ENCODE measurements at regions not wholly inside any gene's neighbourhood (a gene's known extent, or its start where the extent isn't known, plus 50 kb on each side); places are given as distances from the start of the nearest gene placed in this dataset.

GRCh38 chr7:91661727-91662126 is 218.8 kb downstream of the MTERF1 start:
- CTCF ChIA-PET: no interaction called here
- TF ChIP-seq ZNF274 (IDR thresholded peaks at IDR 0.05; ENCODE audit: low read depth, low read length): no peak
- no peak for TF ChIP-seq ZFX (IDR thresholded peaks at IDR 0.05)
- TF ChIP-seq ELF1 (IDR thresholded peaks at IDR 0.05; ENCODE audit: borderline replicate concordance, low read depth): no peak
- no peak for TF ChIP-seq POLR2AphosphoS5 (IDR thresholded peaks at IDR 0.05; ENCODE audit: low read depth, low read length)
- TF ChIP-seq FOSL1 (IDR thresholded peaks at IDR 0.05; ENCODE audit: low read depth): no peak
- TF ChIP-seq CEBPB (IDR thresholded peaks at IDR 0.05; ENCODE audit: low read depth): no peak
- TF ChIP-seq, protein P1, sequence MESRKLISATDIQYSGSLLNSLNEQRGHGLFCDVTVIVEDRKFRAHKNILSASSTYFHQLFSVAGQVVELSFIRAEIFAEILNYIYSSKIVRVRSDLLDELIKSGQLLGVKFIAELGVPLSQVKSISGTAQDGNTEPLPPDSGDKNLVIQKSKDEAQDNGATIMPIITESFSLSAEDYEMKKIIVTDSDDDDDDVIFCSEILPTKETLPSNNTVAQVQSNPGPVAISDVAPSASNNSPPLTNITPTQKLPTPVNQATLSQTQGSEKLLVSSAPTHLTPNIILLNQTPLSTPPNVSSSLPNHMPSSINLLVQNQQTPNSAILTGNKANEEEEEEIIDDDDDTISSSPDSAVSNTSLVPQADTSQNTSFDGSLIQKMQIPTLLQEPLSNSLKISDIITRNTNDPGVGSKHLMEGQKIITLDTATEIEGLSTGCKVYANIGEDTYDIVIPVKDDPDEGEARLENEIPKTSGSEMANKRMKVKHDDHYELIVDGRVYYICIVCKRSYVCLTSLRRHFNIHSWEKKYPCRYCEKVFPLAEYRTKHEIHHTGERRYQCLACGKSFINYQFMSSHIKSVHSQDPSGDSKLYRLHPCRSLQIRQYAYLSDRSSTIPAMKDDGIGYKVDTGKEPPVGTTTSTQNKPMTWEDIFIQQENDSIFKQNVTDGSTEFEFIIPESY (IDR thresholded peaks at IDR 0.05; ENCODE audit: extremely low read depth, insufficient replicate concordance, low read length): no peak
- no peak for TF ChIP-seq EGR1 (IDR thresholded peaks at IDR 0.05; ENCODE audit: low read depth)
- no peak for TF ChIP-seq YY1 (IDR thresholded peaks at IDR 0.05; ENCODE audit: extremely low read depth, insufficient replicate concordance, low read depth, low read length)
- TF ChIP-seq, protein P2, sequence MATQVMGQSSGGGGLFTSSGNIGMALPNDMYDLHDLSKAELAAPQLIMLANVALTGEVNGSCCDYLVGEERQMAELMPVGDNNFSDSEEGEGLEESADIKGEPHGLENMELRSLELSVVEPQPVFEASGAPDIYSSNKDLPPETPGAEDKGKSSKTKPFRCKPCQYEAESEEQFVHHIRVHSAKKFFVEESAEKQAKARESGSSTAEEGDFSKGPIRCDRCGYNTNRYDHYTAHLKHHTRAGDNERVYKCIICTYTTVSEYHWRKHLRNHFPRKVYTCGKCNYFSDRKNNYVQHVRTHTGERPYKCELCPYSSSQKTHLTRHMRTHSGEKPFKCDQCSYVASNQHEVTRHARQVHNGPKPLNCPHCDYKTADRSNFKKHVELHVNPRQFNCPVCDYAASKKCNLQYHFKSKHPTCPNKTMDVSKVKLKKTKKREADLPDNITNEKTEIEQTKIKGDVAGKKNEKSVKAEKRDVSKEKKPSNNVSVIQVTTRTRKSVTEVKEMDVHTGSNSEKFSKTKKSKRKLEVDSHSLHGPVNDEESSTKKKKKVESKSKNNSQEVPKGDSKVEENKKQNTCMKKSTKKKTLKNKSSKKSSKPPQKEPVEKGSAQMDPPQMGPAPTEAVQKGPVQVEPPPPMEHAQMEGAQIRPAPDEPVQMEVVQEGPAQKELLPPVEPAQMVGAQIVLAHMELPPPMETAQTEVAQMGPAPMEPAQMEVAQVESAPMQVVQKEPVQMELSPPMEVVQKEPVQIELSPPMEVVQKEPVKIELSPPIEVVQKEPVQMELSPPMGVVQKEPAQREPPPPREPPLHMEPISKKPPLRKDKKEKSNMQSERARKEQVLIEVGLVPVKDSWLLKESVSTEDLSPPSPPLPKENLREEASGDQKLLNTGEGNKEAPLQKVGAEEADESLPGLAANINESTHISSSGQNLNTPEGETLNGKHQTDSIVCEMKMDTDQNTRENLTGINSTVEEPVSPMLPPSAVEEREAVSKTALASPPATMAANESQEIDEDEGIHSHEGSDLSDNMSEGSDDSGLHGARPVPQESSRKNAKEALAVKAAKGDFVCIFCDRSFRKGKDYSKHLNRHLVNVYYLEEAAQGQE (IDR thresholded peaks at IDR 0.05; ENCODE audit: low read depth): no peak
- TF ChIP-seq, protein P3, sequence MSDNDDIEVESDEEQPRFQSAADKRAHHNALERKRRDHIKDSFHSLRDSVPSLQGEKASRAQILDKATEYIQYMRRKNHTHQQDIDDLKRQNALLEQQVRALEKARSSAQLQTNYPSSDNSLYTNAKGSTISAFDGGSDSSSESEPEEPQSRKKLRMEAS (IDR thresholded peaks at IDR 0.05): no peak
- TF ChIP-seq SRF (IDR thresholded peaks at IDR 0.05; ENCODE audit: low read depth): no peak
- no peak for TF ChIP-seq RAD21 (IDR thresholded peaks at IDR 0.05; ENCODE audit: low read depth)
- TF ChIP-seq ATF3 (IDR thresholded peaks at IDR 0.05): no peak
- H3K4me1 ChIP-seq (ENCODE audit: control insufficient read depth in 1 of 2, insufficient read depth in 2 of 2, low read length in 2 of 2): no peaks in the 10 kb centered on the region
- no peak for DNase-seq (ENCODE audit: low read depth, low spot score)
- no peaks in the 10 kb centered on the region for H3K36me3 ChIP-seq (ENCODE audit: control insufficient read depth in 1 of 2, insufficient read depth in 2 of 2, low read length in 2 of 2)
- H3K9me2 ChIP-seq (ENCODE audit: insufficient read depth): no peaks in the 10 kb centered on the region
- H3K4me3 ChIP-seq (replicated peaks in 1 of 2; ENCODE audit: low read depth in 1 of 2, low read length in 2 of 2): no peak overlapping the region
- H3K79me2 ChIP-seq (ENCODE audit: insufficient read depth, low read length): no peaks in the 10 kb centered on the region
- no TSS peak for BruUV-seq (replicated peaks)
- intact Hi-C loops (cut with micrococcal nuclease): no loop called here
- H4K20me1 ChIP-seq (ENCODE audit: insufficient read depth): no peaks in the 10 kb centered on the region
- no peak overlapping the region for H3K4me2 ChIP-seq (ENCODE audit: low read length)
- no peak overlapping the region for H3K9ac ChIP-seq (ENCODE audit: low read length)
- POLR2A ChIA-PET: no interaction called here
- no peaks in the 10 kb centered on the region for H3K9me3 ChIP-seq (ENCODE audit: control insufficient read depth in 1 of 2, insufficient read depth in 1 of 2, low read depth in 1 of 2, low read length in 2 of 2)
- H3K27ac ChIP-seq (ENCODE audit: low read depth, low read length): no peak overlapping the region
- RAD21 ChIA-PET (ENCODE audit: low non-redundant PET in 1 of 2, low total read pairs in 2 of 2, uncharacterized antibody in 2 of 2, unreplicated experiment in 2 of 2): no interaction called here
- H3K27me3 ChIP-seq (ENCODE audit: insufficient read depth, low read length): no peaks in the 10 kb centered on the region
- H2AFZ ChIP-seq (ENCODE audit: low read depth, low read length, poor library complexity, severe bottlenecking): no peak overlapping the region
- ATAC-seq: no peak
